ENCODE measurements at regions not wholly inside any gene's neighbourhood (a gene's known extent, or its start where the extent isn't known, plus 50 kb on each side); places are given as distances from the start of the nearest gene placed in this dataset.
"Not testable (repeated sequence)": the region's sequence is repeated elsewhere in the genome, so short reads cannot be mapped to it uniquely, and the experiment has no call there.

- no peak for DNase-seq (ENCODE audit: low read depth)
- H3K4me3 ChIP-seq (ENCODE audit: low read depth, low read length) = no peak overlapping the region
- TF ChIP-seq, protein P1, sequence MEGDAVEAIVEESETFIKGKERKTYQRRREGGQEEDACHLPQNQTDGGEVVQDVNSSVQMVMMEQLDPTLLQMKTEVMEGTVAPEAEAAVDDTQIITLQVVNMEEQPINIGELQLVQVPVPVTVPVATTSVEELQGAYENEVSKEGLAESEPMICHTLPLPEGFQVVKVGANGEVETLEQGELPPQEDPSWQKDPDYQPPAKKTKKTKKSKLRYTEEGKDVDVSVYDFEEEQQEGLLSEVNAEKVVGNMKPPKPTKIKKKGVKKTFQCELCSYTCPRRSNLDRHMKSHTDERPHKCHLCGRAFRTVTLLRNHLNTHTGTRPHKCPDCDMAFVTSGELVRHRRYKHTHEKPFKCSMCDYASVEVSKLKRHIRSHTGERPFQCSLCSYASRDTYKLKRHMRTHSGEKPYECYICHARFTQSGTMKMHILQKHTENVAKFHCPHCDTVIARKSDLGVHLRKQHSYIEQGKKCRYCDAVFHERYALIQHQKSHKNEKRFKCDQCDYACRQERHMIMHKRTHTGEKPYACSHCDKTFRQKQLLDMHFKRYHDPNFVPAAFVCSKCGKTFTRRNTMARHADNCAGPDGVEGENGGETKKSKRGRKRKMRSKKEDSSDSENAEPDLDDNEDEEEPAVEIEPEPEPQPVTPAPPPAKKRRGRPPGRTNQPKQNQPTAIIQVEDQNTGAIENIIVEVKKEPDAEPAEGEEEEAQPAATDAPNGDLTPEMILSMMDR (conservative IDR thresholded peaks at IDR 0.05; ENCODE audit: low read depth, low read length) = no peak
These were observed 341.6 kb upstream of the NRSN1 start for GRCh38 chr6:23784301-23784919.

GRCh38 chr6:23790756-23791155 is 335.3 kb upstream of the NRSN1 start:
- TF ChIP-seq, protein P1 (conservative IDR thresholded peaks at IDR 0.05; ENCODE audit: low read depth, low read length) = no peak
- no peak for DNase-seq (ENCODE audit: low read depth)
- H3K4me3 ChIP-seq (ENCODE audit: low read depth, low read length) = no peak overlapping the region

DNA sequence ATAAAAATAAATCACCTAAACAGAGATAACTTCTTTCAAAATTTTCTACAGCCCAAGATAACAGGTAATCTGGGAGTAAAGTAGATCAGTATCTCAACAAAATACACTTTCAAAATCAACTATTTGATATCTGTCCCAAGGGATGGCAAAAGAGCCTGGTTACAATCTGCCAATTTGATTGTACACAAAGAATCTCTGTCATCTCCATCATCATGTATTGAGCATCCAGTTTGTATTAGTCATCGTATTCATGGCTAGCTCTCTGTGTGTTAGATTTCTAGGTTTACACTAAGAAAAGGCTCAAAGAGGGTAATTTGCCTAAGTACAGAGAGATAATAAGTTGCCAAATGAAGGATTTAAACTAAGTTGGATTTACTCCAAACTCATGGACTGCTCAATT is 329.0 kb upstream of the NRSN1 start:
- TF ChIP-seq, protein P1 (conservative IDR thresholded peaks at IDR 0.05; ENCODE audit: low read depth, low read length) = no peak
- no peak overlapping the region for H3K4me3 ChIP-seq (ENCODE audit: low read depth, low read length)
- DNase-seq (ENCODE audit: low read depth) = no peak

- not testable (repeated sequence) for H3K4me3 ChIP-seq (ENCODE audit: low read depth, low read length); DNase-seq (ENCODE audit: low read depth)
These were observed 321.7 kb upstream of the NRSN1 start for GRCh38 chr6:23804289-23804688.

- not testable (repeated sequence) for DNase-seq (ENCODE audit: low read depth); H3K4me3 ChIP-seq (ENCODE audit: low read depth, low read length)
These were observed 304.9 kb upstream of the NRSN1 start for GRCh38 chr6:23821141-23821540.

GRCh38 chr6:23823421-23823820 is 302.6 kb upstream of the NRSN1 start:
- H3K4me3 ChIP-seq (ENCODE audit: low read depth, low read length) = no peak overlapping the region
- TF ChIP-seq, protein P1 (conservative IDR thresholded peaks at IDR 0.05; ENCODE audit: low read depth, low read length) = no peak
- DNase-seq (ENCODE audit: low read depth) = peak; percentile 27

DNA sequence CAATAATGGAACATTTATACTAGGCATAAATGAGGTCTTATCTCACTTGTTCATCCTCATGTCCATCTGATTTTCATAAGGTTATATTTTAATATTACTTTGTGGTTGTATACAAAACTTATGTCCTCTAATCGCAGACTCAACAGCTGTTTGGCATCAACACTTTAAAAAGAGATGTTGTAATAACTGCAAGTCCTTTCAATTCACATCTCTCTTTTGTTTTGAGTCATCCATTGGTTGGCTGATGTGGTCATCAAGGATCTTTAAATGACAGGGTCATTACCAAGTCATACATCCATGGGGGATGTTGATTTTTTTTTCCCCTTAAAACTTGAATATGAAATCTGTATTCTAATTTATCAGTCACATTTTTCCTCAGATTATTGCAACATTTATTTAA is 299.4 kb upstream of the NRSN1 start:
- no peak overlapping the region for H3K4me3 ChIP-seq (ENCODE audit: low read depth, low read length)
- TF ChIP-seq, protein P1 (conservative IDR thresholded peaks at IDR 0.05; ENCODE audit: low read depth, low read length) = no peak
- peak; percentile 21 for DNase-seq (ENCODE audit: low read depth)

DNA sequence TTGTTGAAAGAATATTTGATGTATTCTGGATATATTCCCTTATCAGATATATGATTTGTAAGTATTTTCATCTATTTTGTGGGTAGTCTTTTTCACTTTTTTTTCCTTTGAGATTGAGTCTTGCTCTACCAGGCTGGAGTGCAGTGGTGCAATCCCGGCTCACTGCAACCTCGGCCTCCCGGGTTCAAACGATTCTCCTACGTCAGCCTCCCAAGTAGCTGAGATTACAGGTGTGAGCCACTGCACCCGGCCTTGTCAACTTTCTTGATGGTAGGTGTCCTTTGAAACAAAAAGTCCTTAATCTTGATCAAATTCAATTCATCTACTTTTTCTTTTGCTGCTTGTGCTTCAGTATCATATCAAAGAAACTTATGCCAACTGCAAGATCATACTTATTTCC is 297.2 kb upstream of the NRSN1 start:
- H3K4me3 ChIP-seq (ENCODE audit: low read depth, low read length) = no peak overlapping the region
- no peak for DNase-seq (ENCODE audit: low read depth)
- TF ChIP-seq, protein P1 (conservative IDR thresholded peaks at IDR 0.05; ENCODE audit: low read depth, low read length) = no peak
